ENCODE measurements at regions not wholly inside any gene's neighbourhood (a gene's known extent, or its start where the extent isn't known, plus 50 kb on each side); places are given as distances from the start of the nearest gene placed in this dataset.
"Not testable (repeated sequence)": the region's sequence is repeated elsewhere in the genome, so short reads cannot be mapped to it uniquely, and the experiment has no call there.

DNA sequence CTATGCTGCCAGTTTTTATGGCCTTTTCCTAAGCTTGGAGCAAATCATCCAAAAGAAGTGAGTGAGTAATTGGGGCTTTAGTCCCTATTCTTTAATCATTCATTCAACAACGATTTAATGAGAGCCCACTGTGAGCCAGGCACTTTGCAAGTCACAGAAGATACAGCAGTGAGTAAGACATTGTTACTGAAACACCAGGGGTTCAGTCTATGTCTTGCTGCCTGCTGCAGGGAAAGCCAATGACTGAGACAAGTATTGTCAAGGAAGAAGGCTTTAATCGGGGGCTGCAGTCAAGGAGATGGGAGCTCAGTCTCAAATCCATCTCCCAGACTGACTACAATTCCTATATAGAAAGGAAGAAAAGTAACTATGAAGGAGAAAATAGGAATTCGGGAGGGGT is 228.3 kb downstream of the FAM181B start:
- no peak overlapping the region for H3K27ac ChIP-seq (ENCODE audit: low read depth in 1 of 2, low read length in 2 of 2)
- no peaks in the 10 kb centered on the region for H3K9me3 ChIP-seq (ENCODE audit: control insufficient read depth in 4 of 4, low read length in 3 of 4)
- 36% methylated on average over 3 of the region's 3 CpGs for WGBS
- H3K36me3 ChIP-seq (ENCODE audit: control insufficient read depth in 4 of 4, insufficient read depth in 3 of 4, low read depth in 1 of 4, low read length in 3 of 4) = no peaks in the 10 kb centered on the region
- H3K27me3 ChIP-seq (ENCODE audit: control insufficient read depth in 4 of 4, insufficient read depth in 4 of 4, low read length in 3 of 4) = no peaks in the 10 kb centered on the region
- no peak for DNase-seq (ENCODE audit: low spot score)
- no peak overlapping the region for H3K4me3 ChIP-seq (ENCODE audit: low read depth in 1 of 3, low read length in 3 of 3)
- no peak for TF ChIP-seq HNF4A (conservative IDR thresholded peaks at IDR 0.05)
- TF ChIP-seq EGR1 (IDR thresholded peaks at IDR 0.05; ENCODE audit: low read depth in 2 of 2) = no peak
- TF ChIP-seq YY1 (IDR thresholded peaks at IDR 0.05) = no peak
- TF ChIP-seq, protein P1, sequence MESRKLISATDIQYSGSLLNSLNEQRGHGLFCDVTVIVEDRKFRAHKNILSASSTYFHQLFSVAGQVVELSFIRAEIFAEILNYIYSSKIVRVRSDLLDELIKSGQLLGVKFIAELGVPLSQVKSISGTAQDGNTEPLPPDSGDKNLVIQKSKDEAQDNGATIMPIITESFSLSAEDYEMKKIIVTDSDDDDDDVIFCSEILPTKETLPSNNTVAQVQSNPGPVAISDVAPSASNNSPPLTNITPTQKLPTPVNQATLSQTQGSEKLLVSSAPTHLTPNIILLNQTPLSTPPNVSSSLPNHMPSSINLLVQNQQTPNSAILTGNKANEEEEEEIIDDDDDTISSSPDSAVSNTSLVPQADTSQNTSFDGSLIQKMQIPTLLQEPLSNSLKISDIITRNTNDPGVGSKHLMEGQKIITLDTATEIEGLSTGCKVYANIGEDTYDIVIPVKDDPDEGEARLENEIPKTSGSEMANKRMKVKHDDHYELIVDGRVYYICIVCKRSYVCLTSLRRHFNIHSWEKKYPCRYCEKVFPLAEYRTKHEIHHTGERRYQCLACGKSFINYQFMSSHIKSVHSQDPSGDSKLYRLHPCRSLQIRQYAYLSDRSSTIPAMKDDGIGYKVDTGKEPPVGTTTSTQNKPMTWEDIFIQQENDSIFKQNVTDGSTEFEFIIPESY (IDR thresholded peaks at IDR 0.05) = no peak
- TF ChIP-seq NR2F2 (IDR thresholded peaks at IDR 0.05) = no peak
- no peak for TF ChIP-seq GABPA (IDR thresholded peaks at IDR 0.05 in 1 of 2, conservative IDR thresholded peaks at IDR 0.05 in 1 of 2)
- no peak for TF ChIP-seq TAF1 (conservative IDR thresholded peaks at IDR 0.05)
- TF ChIP-seq, protein P2, sequence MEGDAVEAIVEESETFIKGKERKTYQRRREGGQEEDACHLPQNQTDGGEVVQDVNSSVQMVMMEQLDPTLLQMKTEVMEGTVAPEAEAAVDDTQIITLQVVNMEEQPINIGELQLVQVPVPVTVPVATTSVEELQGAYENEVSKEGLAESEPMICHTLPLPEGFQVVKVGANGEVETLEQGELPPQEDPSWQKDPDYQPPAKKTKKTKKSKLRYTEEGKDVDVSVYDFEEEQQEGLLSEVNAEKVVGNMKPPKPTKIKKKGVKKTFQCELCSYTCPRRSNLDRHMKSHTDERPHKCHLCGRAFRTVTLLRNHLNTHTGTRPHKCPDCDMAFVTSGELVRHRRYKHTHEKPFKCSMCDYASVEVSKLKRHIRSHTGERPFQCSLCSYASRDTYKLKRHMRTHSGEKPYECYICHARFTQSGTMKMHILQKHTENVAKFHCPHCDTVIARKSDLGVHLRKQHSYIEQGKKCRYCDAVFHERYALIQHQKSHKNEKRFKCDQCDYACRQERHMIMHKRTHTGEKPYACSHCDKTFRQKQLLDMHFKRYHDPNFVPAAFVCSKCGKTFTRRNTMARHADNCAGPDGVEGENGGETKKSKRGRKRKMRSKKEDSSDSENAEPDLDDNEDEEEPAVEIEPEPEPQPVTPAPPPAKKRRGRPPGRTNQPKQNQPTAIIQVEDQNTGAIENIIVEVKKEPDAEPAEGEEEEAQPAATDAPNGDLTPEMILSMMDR (IDR thresholded peaks at IDR 0.05; ENCODE audit: low read depth, low read length, missing input control) = no peak
- TF ChIP-seq, protein P3, sequence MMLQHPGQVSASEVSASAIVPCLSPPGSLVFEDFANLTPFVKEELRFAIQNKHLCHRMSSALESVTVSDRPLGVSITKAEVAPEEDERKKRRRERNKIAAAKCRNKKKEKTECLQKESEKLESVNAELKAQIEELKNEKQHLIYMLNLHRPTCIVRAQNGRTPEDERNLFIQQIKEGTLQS (IDR thresholded peaks at IDR 0.05) = no peak
- TF ChIP-seq FOXA1 (IDR thresholded peaks at IDR 0.05) = no peak
- TF ChIP-seq SP1 (IDR thresholded peaks at IDR 0.05) = no peak
- no peaks in the 10 kb centered on the region for H3K4me1 ChIP-seq (ENCODE audit: control insufficient read depth in 4 of 4, insufficient read depth in 4 of 4, low read length in 3 of 4)
- no peak overlapping the region for H3K9ac ChIP-seq (ENCODE audit: low read depth in 1 of 2, low read length in 2 of 2)

DNA sequence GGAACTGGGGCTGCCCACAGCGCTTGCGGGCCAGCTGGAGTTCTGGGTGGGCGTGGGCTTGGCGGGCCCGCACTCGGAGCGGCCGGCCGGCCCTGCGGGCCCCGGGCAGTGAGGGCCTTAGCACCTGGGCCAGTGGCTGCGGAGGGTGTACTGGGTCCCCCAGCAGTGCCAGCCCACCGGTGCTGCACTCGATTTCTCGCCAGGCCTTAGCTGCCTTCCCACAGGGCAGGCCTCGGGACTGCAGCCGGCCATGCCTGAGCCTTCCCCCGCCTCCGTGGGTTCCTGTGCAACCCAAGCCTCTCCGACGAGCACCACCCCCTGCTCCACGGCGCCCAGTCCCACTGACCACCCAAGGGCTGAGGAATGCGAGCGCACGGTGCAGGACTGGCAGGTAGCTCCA is 232.5 kb downstream of the FAM181B start:
- not testable (repeated sequence) for H3K27ac ChIP-seq (ENCODE audit: low read depth in 1 of 2, low read length in 2 of 2); DNase-seq (ENCODE audit: low spot score); H3K36me3 ChIP-seq (ENCODE audit: control insufficient read depth in 4 of 4, insufficient read depth in 3 of 4, low read depth in 1 of 4, low read length in 3 of 4); H3K4me1 ChIP-seq (ENCODE audit: control insufficient read depth in 4 of 4, insufficient read depth in 4 of 4, low read length in 3 of 4); H3K27me3 ChIP-seq (ENCODE audit: control insufficient read depth in 4 of 4, insufficient read depth in 4 of 4, low read length in 3 of 4); H3K4me3 ChIP-seq (ENCODE audit: low read depth in 1 of 3, low read length in 3 of 3); H3K9me3 ChIP-seq (ENCODE audit: control insufficient read depth in 4 of 4, low read length in 3 of 4); H3K9ac ChIP-seq (ENCODE audit: low read depth in 1 of 2, low read length in 2 of 2)
- WGBS = 94% methylated on average over 26 of the region's 26 CpGs

DNA sequence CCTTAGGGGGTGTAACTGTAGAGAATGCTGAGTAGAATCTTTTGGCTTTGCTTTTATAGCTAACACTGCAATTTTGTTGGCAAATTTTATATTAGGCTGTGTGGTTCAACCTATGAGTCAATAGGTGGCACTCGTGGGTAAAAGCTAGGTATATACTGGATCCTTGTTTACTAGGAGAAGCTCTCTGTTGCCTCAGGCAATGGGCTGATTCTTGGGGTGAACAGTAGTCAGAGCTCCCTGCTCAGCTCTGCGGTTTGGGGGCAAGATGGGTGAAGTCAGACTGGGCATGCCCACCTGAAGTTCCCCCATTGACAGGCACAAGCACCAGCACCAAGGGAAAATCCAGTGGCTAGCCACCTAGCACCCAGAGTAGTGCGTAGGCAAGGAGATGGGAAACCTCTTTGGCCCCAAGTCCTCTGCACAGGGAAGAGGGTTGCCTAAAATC is 238.7 kb downstream of the FAM181B start:
- TF ChIP-seq YY1 (IDR thresholded peaks at IDR 0.05) (no peak), HNF4G (IDR thresholded peaks at IDR 0.05) (no peak), NR2F2 (IDR thresholded peaks at IDR 0.05) (no peak), RAD21 (IDR thresholded peaks at IDR 0.05) (peak in 1 of 2 donors; percentile 35)
- TF ChIP-seq, protein P4, sequence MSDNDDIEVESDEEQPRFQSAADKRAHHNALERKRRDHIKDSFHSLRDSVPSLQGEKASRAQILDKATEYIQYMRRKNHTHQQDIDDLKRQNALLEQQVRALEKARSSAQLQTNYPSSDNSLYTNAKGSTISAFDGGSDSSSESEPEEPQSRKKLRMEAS (IDR thresholded peaks at IDR 0.05) = no peak
- no peak for DNase-seq (ENCODE audit: low spot score)
- H3K27ac ChIP-seq (ENCODE audit: low read depth in 1 of 2, low read length in 2 of 2) = no peak overlapping the region
- H3K36me3 ChIP-seq (ENCODE audit: control insufficient read depth in 4 of 4, insufficient read depth in 3 of 4, low read depth in 1 of 4, low read length in 3 of 4) = no peaks in the 10 kb centered on the region
- H3K4me1 ChIP-seq (ENCODE audit: control insufficient read depth in 4 of 4, insufficient read depth in 4 of 4, low read length in 3 of 4) = no peaks in the 10 kb centered on the region
- no peaks in the 10 kb centered on the region for H3K27me3 ChIP-seq (ENCODE audit: control insufficient read depth in 4 of 4, insufficient read depth in 4 of 4, low read length in 3 of 4)
- H3K4me3 ChIP-seq (ENCODE audit: low read depth in 1 of 3, low read length in 3 of 3) = no peak overlapping the region
- 42% methylated on average over 3 of the region's 3 CpGs for WGBS
- no peak overlapping the region for H3K9ac ChIP-seq (ENCODE audit: low read depth in 1 of 2, low read length in 2 of 2)
- no peaks in the 10 kb centered on the region for H3K9me3 ChIP-seq (ENCODE audit: control insufficient read depth in 4 of 4, low read length in 3 of 4)

All from liver (tissue), 8 donors.